Stomach (tissue), 8 donors: ENCODE measurements at regions not wholly inside any gene's neighbourhood (a gene's known extent, or its start where the extent isn't known, plus 50 kb on each side); places are given as distances from the start of the nearest gene placed in this dataset.

Experiments used
- DNase-seq, 2 donors: peaks; one replicate each; pipeline versions ENCODE4 v3.0.0 to v3.0.0-alpha.2; 2013 to 2019
- H3K27ac ChIP-seq, 5 donors: fragments of 200-600 bp in 4 of 5; sonication (generic) in 4 of 5; one replicate each; pipeline ENCODE4 v1.5.1; 2013 to 2019; ENCODE audit warnings: mild to moderate bottlenecking in 1 of 5, moderate library complexity in 1 of 5
- H3K27me3 ChIP-seq, 3 donors: fragments of 200-600 bp; sonication (generic); one replicate each; pipeline ENCODE4 v1.5.1; 2017 to 2019; ENCODE audit warnings: mixed run types in 1 of 3
- H3K36me3 ChIP-seq, 4 donors: fragments of 200-600 bp; sonication (generic); 1 replicate in 3 of 4; 2 replicates in 1 of 4; pipeline ENCODE4 v1.5.1; 2016 to 2019
- H3K4me1 ChIP-seq, 4 donors: fragments of 200-600 bp; sonication (generic); one replicate each; pipeline ENCODE4 v1.5.1; 2016 to 2019
- H3K4me3 ChIP-seq, 4 donors: fragments of 200-600 bp; sonication (generic) in 3 of 4; one replicate each; pipeline ENCODE4 v1.5.1; 2016 to 2019; ENCODE audit warnings: mild to moderate bottlenecking in 1 of 4
- H3K9me3 ChIP-seq, 4 donors: fragments of 200-600 bp; sonication (generic); one replicate each; pipeline ENCODE4 v1.5.1; 2016 to 2019
- EP300 ChIP-seq: sonication (generic); formaldehyde crosslinking; IDR thresholded peaks from one replicate; pipeline ENCODE4 v1.6.1; 2017; ENCODE audit warnings: antibody characterized with exemption
- POLR2A ChIP-seq, 4 donors: fragments of 450-650 bp; IDR thresholded peaks; one replicate each; pipeline ENCODE4 v1.6.1; 2016; ENCODE audit warnings: antibody characterized with exemption in 4 of 4, control low read depth in 2 of 4, mild to moderate bottlenecking in 1 of 4, moderate library complexity in 1 of 4
- POLR2AphosphoS5 ChIP-seq, 3 donors: sonication (generic); formaldehyde crosslinking; IDR thresholded peaks; one replicate each; pipeline ENCODE4 v1.6.1; 2016; ENCODE audit warnings: antibody characterized with exemption in 3 of 3
- WGBS, 5 donors: extraction: QIAGEN DNeasy Blood & Tissue Kit in 3 of 5; methylation state at CpG; one replicate each; pipeline versions ENCODE4 v1.1.5 to v1.1.7; 2013 to 2018; 5-methylcytosine and 5-hydroxymethylcytosine counted together
- intact Hi-C: fragments of 100-400 bp; cut with DNase I; formaldehyde crosslinking; loops from one replicate; pipeline ENCODE4 v1.15.1; 2023; ENCODE audit warnings: low total_unique reads
- TF ChIP-seq, protein P1 (sequence below), 7 experiments: fragments of 450-650 bp in 4 of 7; fragments of 200-600 bp in 3 of 7; sonication (generic) in 3 of 7; IDR thresholded peaks; one replicate each; pipeline ENCODE4 v1.5.1; 2016 to 2019; ENCODE audit warnings: antibody characterized with exemption in 7 of 7, control low read depth in 2 of 7, mild to moderate bottlenecking in 1 of 7
- donor health status: healthy with polysubstance abuse.
- donor health status: Bipolar disorder and iron deficiency.
- donor health status: healthy.

- no peaks in the 10 kb centered on the region for H3K4me1 ChIP-seq
- no peak overlapping the region for H3K4me3 ChIP-seq
- TF ChIP-seq, protein P1, sequence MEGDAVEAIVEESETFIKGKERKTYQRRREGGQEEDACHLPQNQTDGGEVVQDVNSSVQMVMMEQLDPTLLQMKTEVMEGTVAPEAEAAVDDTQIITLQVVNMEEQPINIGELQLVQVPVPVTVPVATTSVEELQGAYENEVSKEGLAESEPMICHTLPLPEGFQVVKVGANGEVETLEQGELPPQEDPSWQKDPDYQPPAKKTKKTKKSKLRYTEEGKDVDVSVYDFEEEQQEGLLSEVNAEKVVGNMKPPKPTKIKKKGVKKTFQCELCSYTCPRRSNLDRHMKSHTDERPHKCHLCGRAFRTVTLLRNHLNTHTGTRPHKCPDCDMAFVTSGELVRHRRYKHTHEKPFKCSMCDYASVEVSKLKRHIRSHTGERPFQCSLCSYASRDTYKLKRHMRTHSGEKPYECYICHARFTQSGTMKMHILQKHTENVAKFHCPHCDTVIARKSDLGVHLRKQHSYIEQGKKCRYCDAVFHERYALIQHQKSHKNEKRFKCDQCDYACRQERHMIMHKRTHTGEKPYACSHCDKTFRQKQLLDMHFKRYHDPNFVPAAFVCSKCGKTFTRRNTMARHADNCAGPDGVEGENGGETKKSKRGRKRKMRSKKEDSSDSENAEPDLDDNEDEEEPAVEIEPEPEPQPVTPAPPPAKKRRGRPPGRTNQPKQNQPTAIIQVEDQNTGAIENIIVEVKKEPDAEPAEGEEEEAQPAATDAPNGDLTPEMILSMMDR (IDR thresholded peaks at IDR 0.05) = no peak
- TF ChIP-seq EP300 (no peak), POLR2AphosphoS5 (IDR thresholded peaks at IDR 0.05) (no peak), POLR2A (IDR thresholded peaks at IDR 0.05) (no peak)
- 66 to 76% (median 70%) methylated on average over 5 of the region's 5 CpGs for WGBS, 5 donors
- H3K27ac ChIP-seq = no peak overlapping the region
- intact Hi-C loops = no loop called here
- no peaks in the 10 kb centered on the region for H3K36me3 ChIP-seq
- DNase-seq = peak in 1 of 2 donors; percentile 19
- H3K9me3 ChIP-seq = no peaks in the 10 kb centered on the region
- no peaks in the 10 kb centered on the region for H3K27me3 ChIP-seq
These were observed 104.5 kb downstream of the RBM43 start for GRCh38 chr2:151157000-151157735.

- no peak for DNase-seq
- H3K27ac ChIP-seq = no peak overlapping the region
- no peaks in the 10 kb centered on the region for H3K4me1 ChIP-seq
- intact Hi-C loops = no loop called here
- no peaks in the 10 kb centered on the region for H3K27me3 ChIP-seq
- H3K9me3 ChIP-seq = no peaks in the 10 kb centered on the region
- TF ChIP-seq, protein P1 (IDR thresholded peaks at IDR 0.05) = no peak
- no peak for TF ChIP-seq POLR2A (IDR thresholded peaks at IDR 0.05)
- no peak for TF ChIP-seq EP300
- no peak for TF ChIP-seq POLR2AphosphoS5 (IDR thresholded peaks at IDR 0.05)
- H3K36me3 ChIP-seq = no peaks in the 10 kb centered on the region
- H3K4me3 ChIP-seq = no peak overlapping the region
- 57 to 92% (median 84%) methylated on average over 2 of the region's 2 CpGs for WGBS, 5 donors
These were observed 105.2 kb downstream of the RBM43 start for GRCh38 chr2:151156431-151156830.

DNA sequence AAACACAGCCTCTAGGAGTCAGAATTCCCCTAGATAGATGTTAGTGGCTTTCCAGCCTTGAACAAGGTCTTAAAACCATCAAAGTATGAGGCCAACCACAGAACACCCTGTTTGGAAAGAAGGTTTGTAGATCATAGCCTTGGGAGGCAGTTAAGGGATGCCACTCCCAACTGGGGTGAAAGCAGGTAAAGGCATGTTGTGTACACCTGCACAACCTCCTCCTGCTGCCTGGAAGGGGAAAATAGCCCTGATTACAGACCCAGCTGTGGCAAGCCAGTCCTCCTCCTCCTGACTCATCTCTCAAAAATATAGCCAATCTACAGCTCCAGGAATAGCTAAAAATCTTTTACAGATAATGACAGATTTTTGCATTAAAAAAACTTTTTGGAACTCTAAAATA is 108.1 kb downstream of the RBM43 start:
- Histone ChIP-seq H3K36me3 (no peaks in the 10 kb centered on the region), H3K27me3 (no peaks in the 10 kb centered on the region), H3K27ac (no peak overlapping the region), H3K9me3 (no peaks in the 10 kb centered on the region), H3K4me1 (peaks cover 0 to 10% (median 0%) of the 10 kb centered on the region in 4 donors), H3K4me3 (no peak overlapping the region)
- intact Hi-C loops = no loop called here
- DNase-seq = no peak
- TF ChIP-seq EP300 (no peak), POLR2A (IDR thresholded peaks at IDR 0.05) (no peak), POLR2AphosphoS5 (IDR thresholded peaks at IDR 0.05) (no peak)
- TF ChIP-seq, protein P1 (IDR thresholded peaks at IDR 0.05) = no peak

- Histone ChIP-seq H3K9me3 (no peaks in the 10 kb centered on the region), H3K4me3 (no peak overlapping the region), H3K4me1 (peaks cover 0 to 10% (median 0%) of the 10 kb centered on the region in 4 donors), H3K27me3 (no peaks in the 10 kb centered on the region), H3K36me3 (no peaks in the 10 kb centered on the region), H3K27ac (no peak overlapping the region)
- peak in 1 of 2 donors; percentile 31 for DNase-seq
- 30 to 45% (median 40%) methylated on average over 3 of the region's 3 CpGs for WGBS, 5 donors
- intact Hi-C loops = no loop called here
- no peak for TF ChIP-seq POLR2A (IDR thresholded peaks at IDR 0.05)
- TF ChIP-seq, protein P1 (IDR thresholded peaks at IDR 0.05) = no peak
- TF ChIP-seq POLR2AphosphoS5 (IDR thresholded peaks at IDR 0.05) = no peak
- TF ChIP-seq EP300 = no peak
These were observed 111.0 kb downstream of the RBM43 start for GRCh38 chr2:151150331-151151320.
